RWPE2 (cell line): ENCODE measurements at regions not wholly inside any gene's neighbourhood (a gene's known extent, or its start where the extent isn't known, plus 50 kb on each side); places are given as distances from the start of the nearest gene placed in this dataset.

Source experiments
- ATAC-seq: fragments of 200-7000 bp; cut with Tn5 transposase; 3 replicates; pipeline ENCODE4 v1.9.1; 2021; ENCODE audit warnings: low read depth
- DNase-seq: peaks from one replicate; pipeline ENCODE4 v3.0.0-alpha.2; 2020; ENCODE audit warnings: low spot score
- H3K27ac ChIP-seq: fragments of 450-650 bp; 2 replicates; pipeline ENCODE4 v1.5.1; 2017; ENCODE audit warnings: mild to moderate bottlenecking; ENCODE audit not compliant: poor library complexity, severe bottlenecking
- H3K27me3 ChIP-seq: fragments of 250-450 bp; sonication (Bioruptor Pico); 2 replicates; pipeline ENCODE4 v1.5.1; 2021; ENCODE audit warnings: mild to moderate bottlenecking, moderate library complexity; ENCODE audit not compliant: insufficient read depth, poor library complexity, severe bottlenecking
- H3K36me3 ChIP-seq: fragments of 250-450 bp; sonication (Bioruptor Pico); 2 replicates; pipeline ENCODE4 v1.5.1; 2020; ENCODE audit warnings: low read depth, mild to moderate bottlenecking, moderate library complexity
- H3K4me1 ChIP-seq: fragments of 250-450 bp; sonication (Bioruptor Pico); 2 replicates; pipeline ENCODE4 v1.5.1; 2021; ENCODE audit warnings: mild to moderate bottlenecking, moderate library complexity; ENCODE audit not compliant: insufficient read depth, poor library complexity, severe bottlenecking
- H3K4me3 ChIP-seq: fragments of 250-450 bp; sonication (Bioruptor Pico); 2 replicates; pipeline ENCODE4 v1.5.1; 2021; ENCODE audit warnings: mild to moderate bottlenecking, moderate library complexity; ENCODE audit not compliant: severe bottlenecking
- H3K9me3 ChIP-seq: fragments of 250-450 bp; sonication (Bioruptor Pico); 2 replicates; pipeline ENCODE4 v1.5.1; 2021; ENCODE audit warnings: mild to moderate bottlenecking, moderate library complexity; ENCODE audit not compliant: severe bottlenecking
- TF ChIP-seq, protein P1 (sequence below): fragments of 450-650 bp; IDR thresholded peaks from one replicate; pipeline ENCODE4 v1.5.1; 2017; ENCODE audit warnings: mild to moderate bottlenecking, moderate library complexity; ENCODE audit not compliant: poor library complexity, severe bottlenecking

GRCh38 chr6:90893400-90893799 is 306.5 kb upstream of the MAP3K7 start:
- TF ChIP-seq, protein P1, sequence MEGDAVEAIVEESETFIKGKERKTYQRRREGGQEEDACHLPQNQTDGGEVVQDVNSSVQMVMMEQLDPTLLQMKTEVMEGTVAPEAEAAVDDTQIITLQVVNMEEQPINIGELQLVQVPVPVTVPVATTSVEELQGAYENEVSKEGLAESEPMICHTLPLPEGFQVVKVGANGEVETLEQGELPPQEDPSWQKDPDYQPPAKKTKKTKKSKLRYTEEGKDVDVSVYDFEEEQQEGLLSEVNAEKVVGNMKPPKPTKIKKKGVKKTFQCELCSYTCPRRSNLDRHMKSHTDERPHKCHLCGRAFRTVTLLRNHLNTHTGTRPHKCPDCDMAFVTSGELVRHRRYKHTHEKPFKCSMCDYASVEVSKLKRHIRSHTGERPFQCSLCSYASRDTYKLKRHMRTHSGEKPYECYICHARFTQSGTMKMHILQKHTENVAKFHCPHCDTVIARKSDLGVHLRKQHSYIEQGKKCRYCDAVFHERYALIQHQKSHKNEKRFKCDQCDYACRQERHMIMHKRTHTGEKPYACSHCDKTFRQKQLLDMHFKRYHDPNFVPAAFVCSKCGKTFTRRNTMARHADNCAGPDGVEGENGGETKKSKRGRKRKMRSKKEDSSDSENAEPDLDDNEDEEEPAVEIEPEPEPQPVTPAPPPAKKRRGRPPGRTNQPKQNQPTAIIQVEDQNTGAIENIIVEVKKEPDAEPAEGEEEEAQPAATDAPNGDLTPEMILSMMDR = no peak
- DNase-seq (no peak), ATAC-seq (no peak)
- Histone ChIP-seq H3K27me3 (no peaks in the 10 kb centered on the region), H3K27ac (no peak overlapping the region), H3K36me3 (no peaks in the 10 kb centered on the region), H3K4me3 (no peak overlapping the region), H3K9me3 (no peaks in the 10 kb centered on the region), H3K4me1 (no peaks in the 10 kb centered on the region)

DNA sequence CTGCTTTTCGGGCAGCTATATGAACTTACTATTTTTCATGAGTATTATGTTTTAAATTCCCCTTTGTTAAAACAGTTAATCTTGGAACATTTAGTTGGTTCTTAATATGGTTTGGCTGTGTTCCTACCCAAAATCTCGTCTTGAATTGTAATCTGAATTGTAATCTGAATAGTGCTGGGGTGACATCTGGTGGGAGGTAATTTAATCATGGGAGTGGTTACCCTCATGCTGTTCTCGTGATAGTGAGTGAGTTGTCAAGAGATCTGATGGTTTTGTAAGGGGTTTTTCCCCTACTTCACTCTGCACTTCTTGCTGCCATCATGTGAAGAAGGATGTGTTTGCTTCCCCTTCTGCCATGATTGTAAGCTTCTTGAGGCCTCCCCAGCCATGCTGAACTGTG is 305.4 kb upstream of the MAP3K7 start:
- TF ChIP-seq, protein P1 = no peak

GRCh38 chr6:90891355-90891754 is 304.5 kb upstream of the MAP3K7 start:
- no peak overlapping the region for H3K4me3 ChIP-seq
- ATAC-seq (no peak), DNase-seq (no peak)
- no peaks in the 10 kb centered on the region for H3K36me3 ChIP-seq
- H3K4me1 ChIP-seq = no peaks in the 10 kb centered on the region
- H3K27me3 ChIP-seq = no peaks in the 10 kb centered on the region
- TF ChIP-seq, protein P1 = no peak
- no peaks in the 10 kb centered on the region for H3K9me3 ChIP-seq
- H3K27ac ChIP-seq = no peak overlapping the region

More for the DNA sequence above, 305.4 kb upstream of the MAP3K7 start:
- H3K27ac ChIP-seq = no peak overlapping the region
- H3K27me3 ChIP-seq = no peaks in the 10 kb centered on the region
- no peaks in the 10 kb centered on the region for H3K4me1 ChIP-seq
- ATAC-seq = no peak
- no peaks in the 10 kb centered on the region for H3K9me3 ChIP-seq
- H3K4me3 ChIP-seq = no peak overlapping the region
- no peaks in the 10 kb centered on the region for H3K36me3 ChIP-seq
- DNase-seq = no peak

- no peaks in the 10 kb centered on the region for H3K4me1 ChIP-seq
- no peak for DNase-seq
Observed at GRCh38 chr6:90890683-90891330, 303.9 kb upstream of the MAP3K7 start.

DNA sequence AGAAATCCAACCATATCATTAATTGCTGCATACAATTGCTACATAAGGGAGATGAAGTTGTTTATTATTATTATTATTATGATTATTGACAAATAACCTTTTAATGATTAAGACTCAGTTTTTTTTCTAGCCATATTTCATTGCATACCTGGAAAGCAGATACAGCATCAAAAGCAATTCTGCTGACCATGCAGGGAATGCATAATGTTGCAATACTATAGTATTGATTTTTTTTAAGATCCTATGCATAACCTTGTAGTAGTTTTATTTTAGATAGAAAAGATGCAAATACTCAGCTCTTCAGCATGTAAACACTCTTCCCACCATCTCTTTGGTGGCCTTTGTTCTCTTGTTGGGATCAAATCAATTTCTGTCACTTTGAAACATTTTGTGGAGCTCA is 300.9 kb upstream of the MAP3K7 start:
- ATAC-seq (no peak), DNase-seq (no peak)
- no peaks in the 10 kb centered on the region for H3K36me3 ChIP-seq
- H3K4me3 ChIP-seq = no peak overlapping the region
- H3K27ac ChIP-seq = no peak overlapping the region
- H3K27me3 ChIP-seq = no peaks in the 10 kb centered on the region
- peaks cover 3% of the 10 kb centered on the region for H3K9me3 ChIP-seq
- TF ChIP-seq, protein P1 = no peak
- H3K4me1 ChIP-seq = peaks cover 4% of the 10 kb centered on the region

More at GRCh38 chr6:90890683-90891330, 303.9 kb upstream of the MAP3K7 start:
- Histone ChIP-seq H3K27ac (no peak overlapping the region), H3K27me3 (no peaks in the 10 kb centered on the region), H3K36me3 (no peaks in the 10 kb centered on the region), H3K9me3 (no peaks in the 10 kb centered on the region), H3K4me3 (no peak overlapping the region)
- TF ChIP-seq, protein P1 = no peak
- ATAC-seq = no peak
